ENCODE measurements at regions not wholly inside any gene's neighbourhood (a gene's known extent, or its start where the extent isn't known, plus 50 kb on each side); places are given as distances from the start of the nearest gene placed in this dataset.
"Not testable (repeated sequence)": the region's sequence is repeated elsewhere in the genome, so short reads cannot be mapped to it uniquely, and the experiment has no call there.

DNA sequence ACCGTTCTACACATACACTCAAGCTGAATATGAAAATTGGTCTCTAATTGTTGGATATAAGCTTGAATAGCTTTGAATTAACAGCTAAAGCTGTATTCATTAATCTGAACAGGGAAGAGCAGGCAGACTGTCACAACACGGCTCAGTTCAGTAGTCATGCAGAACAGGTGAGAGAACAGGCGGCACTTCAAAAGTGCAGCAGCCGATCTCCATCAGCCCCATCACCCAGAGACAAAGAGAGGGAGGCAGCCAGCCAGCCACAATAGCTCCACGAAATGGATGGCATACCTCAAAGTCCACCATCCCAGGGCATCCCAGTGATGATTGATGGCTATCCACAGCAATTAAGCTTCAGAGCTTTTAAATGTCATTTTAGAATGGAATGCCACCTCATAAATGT lies 419.2 kb downstream of the OLFM4 start:
- Histone ChIP-seq H3K36me3 (ENCODE audit: insufficient read depth, low read length) (no peaks in the 10 kb centered on the region), H3K27ac (ENCODE audit: low read depth, low read length) (no peak overlapping the region), H3K4me3 (ENCODE audit: insufficient read depth, low read length) (no peak overlapping the region), H3K4me2 (ENCODE audit: insufficient read depth, low read length) (no peak overlapping the region), H2AFZ (ENCODE audit: low read length) (no peak overlapping the region), H3K79me2 (ENCODE audit: insufficient read depth, low read length) (no peaks in the 10 kb centered on the region), H3K4me1 (ENCODE audit: insufficient read depth, low read length) (no peaks in the 10 kb centered on the region), H3K9me3 (ENCODE audit: low read depth, low read length) (no peaks in the 10 kb centered on the region), H4K20me1 (ENCODE audit: insufficient read depth, low read length) (no peaks in the 10 kb centered on the region), H3K27me3 (ENCODE audit: insufficient read depth, low read length) (no peaks in the 10 kb centered on the region)
- DNase-seq (ENCODE audit: insufficient read length, low spot score, missing footprints): no peak
- TF ChIP-seq, protein P1, sequence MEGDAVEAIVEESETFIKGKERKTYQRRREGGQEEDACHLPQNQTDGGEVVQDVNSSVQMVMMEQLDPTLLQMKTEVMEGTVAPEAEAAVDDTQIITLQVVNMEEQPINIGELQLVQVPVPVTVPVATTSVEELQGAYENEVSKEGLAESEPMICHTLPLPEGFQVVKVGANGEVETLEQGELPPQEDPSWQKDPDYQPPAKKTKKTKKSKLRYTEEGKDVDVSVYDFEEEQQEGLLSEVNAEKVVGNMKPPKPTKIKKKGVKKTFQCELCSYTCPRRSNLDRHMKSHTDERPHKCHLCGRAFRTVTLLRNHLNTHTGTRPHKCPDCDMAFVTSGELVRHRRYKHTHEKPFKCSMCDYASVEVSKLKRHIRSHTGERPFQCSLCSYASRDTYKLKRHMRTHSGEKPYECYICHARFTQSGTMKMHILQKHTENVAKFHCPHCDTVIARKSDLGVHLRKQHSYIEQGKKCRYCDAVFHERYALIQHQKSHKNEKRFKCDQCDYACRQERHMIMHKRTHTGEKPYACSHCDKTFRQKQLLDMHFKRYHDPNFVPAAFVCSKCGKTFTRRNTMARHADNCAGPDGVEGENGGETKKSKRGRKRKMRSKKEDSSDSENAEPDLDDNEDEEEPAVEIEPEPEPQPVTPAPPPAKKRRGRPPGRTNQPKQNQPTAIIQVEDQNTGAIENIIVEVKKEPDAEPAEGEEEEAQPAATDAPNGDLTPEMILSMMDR (IDR thresholded peaks at IDR 0.05; ENCODE audit: extremely low read depth, low read depth, low read length): no peak

DNA sequence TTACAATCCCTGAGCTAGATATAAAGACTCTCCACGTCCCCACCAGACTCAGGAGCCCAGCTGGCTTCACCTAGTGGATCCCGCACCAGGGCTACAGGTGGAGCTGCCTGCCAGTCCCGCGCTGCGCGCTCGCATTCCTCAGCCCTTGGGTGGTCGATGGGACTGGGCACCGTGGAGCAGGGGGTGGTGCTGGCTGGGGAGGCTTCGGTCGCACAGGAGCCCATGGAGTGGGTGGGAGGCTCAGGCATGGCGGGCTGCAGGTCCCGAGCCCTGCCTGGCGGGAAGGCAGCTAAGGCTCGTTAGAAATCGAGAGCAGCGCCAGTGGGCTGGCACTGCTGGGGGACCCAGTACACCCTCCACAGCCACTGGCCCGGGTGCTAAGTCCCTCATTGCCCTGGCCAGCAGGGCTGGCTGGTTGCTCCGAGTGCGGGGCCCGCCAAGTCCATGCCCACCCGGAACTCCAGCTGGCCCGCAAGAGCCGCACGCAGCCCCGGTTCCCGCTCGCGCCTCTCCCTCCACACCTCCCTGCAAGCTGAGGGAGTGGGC lies 423.7 kb downstream of the OLFM4 start:
- H3K4me3 ChIP-seq (ENCODE audit: insufficient read depth, low read length); H3K27ac ChIP-seq (ENCODE audit: low read depth, low read length); H4K20me1 ChIP-seq (ENCODE audit: insufficient read depth, low read length); H3K36me3 ChIP-seq (ENCODE audit: insufficient read depth, low read length); H3K4me2 ChIP-seq (ENCODE audit: insufficient read depth, low read length); H3K27me3 ChIP-seq (ENCODE audit: insufficient read depth, low read length); H3K79me2 ChIP-seq (ENCODE audit: insufficient read depth, low read length); H3K4me1 ChIP-seq (ENCODE audit: insufficient read depth, low read length); H2AFZ ChIP-seq (ENCODE audit: low read length); DNase-seq (ENCODE audit: insufficient read length, low spot score, missing footprints); H3K9me3 ChIP-seq (ENCODE audit: low read depth, low read length): not testable (repeated sequence)

DNA sequence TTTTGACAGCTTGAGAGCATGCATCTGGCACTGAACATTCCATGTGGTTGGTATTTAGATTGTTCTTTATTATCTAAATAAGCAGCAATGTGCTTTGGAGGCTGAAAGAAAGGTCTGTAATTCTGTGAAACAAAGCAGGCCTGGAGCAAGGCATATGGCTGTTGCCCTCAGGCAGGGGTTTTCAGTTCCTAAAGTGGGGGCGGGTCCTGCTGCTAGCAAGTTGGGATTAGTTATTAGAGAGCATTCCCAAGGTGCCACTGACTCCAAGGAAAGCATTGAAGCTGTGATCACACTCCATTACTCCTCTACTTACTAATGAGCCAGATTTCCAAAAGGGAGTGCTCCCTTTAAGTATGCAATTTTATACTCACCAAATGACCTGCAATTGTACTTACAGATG lies 432.2 kb downstream of the OLFM4 start:
- Histone ChIP-seq H3K9me3 (ENCODE audit: low read depth, low read length) (no peaks in the 10 kb centered on the region), H3K4me1 (ENCODE audit: insufficient read depth, low read length) (no peaks in the 10 kb centered on the region), H3K27ac (ENCODE audit: low read depth, low read length) (no peak overlapping the region), H2AFZ (ENCODE audit: low read length) (no peak overlapping the region), H3K27me3 (ENCODE audit: insufficient read depth, low read length) (no peaks in the 10 kb centered on the region), H3K4me2 (ENCODE audit: insufficient read depth, low read length) (no peak overlapping the region), H3K36me3 (ENCODE audit: insufficient read depth, low read length) (no peaks in the 10 kb centered on the region), H3K79me2 (ENCODE audit: insufficient read depth, low read length) (no peaks in the 10 kb centered on the region), H4K20me1 (ENCODE audit: insufficient read depth, low read length) (no peaks in the 10 kb centered on the region), H3K4me3 (ENCODE audit: insufficient read depth, low read length) (no peak overlapping the region)
- TF ChIP-seq, protein P1 (IDR thresholded peaks at IDR 0.05; ENCODE audit: extremely low read depth, low read depth, low read length): no peak
- DNase-seq (ENCODE audit: insufficient read length, low spot score, missing footprints): no peak

DNA sequence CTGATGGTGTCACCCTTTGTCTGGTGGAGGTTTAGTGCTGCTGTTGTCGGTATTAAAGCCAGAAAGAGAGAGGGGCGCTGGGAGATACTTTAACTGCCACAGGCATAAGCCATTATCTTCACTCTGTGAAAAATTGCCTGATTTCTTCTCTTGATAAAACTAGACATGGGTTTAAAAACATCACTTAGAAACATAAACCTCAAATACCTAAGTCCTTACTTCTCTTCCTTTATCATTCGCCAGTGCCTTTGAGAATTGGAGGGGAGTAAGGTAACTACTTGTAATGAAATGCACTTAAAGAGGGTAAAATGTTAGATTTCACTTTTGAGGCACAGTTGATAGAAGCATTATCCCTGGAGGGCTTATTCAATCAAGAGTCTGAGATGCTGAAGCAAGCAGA lies 434.5 kb downstream of the OLFM4 start:
- TF ChIP-seq, protein P1 (IDR thresholded peaks at IDR 0.05; ENCODE audit: extremely low read depth, low read depth, low read length): no peak
- Histone ChIP-seq H3K9me3 (ENCODE audit: low read depth, low read length) (no peaks in the 10 kb centered on the region), H2AFZ (ENCODE audit: low read length) (no peak overlapping the region), H3K4me3 (ENCODE audit: insufficient read depth, low read length) (no peak overlapping the region), H3K4me1 (ENCODE audit: insufficient read depth, low read length) (no peaks in the 10 kb centered on the region), H3K4me2 (ENCODE audit: insufficient read depth, low read length) (no peak overlapping the region), H3K79me2 (ENCODE audit: insufficient read depth, low read length) (no peaks in the 10 kb centered on the region), H4K20me1 (ENCODE audit: insufficient read depth, low read length) (no peaks in the 10 kb centered on the region), H3K27me3 (ENCODE audit: insufficient read depth, low read length) (no peaks in the 10 kb centered on the region), H3K36me3 (ENCODE audit: insufficient read depth, low read length) (no peaks in the 10 kb centered on the region), H3K27ac (ENCODE audit: low read depth, low read length) (no peak overlapping the region)
- no peak for DNase-seq (ENCODE audit: insufficient read length, low spot score, missing footprints)
